ENCODE measurements at regions not wholly inside any gene's neighbourhood (a gene's known extent, or its start where the extent isn't known, plus 50 kb on each side); places are given as distances from the start of the nearest gene placed in this dataset.

- TF ChIP-seq CTCF (IDR thresholded peaks at IDR 0.05; ENCODE audit: low read length) (no peak), EZH2 (IDR thresholded peaks at IDR 0.05; ENCODE audit: borderline replicate concordance, low read length) (no peak)
These were observed 112.7 kb upstream of the NANOGP8 start for GRCh38 chr15:35197754-35198153.

Data from OCI-LY1 (cell line).